Prostate gland (tissue), 2 donors: ENCODE measurements at regions not wholly inside any gene's neighbourhood (a gene's known extent, or its start where the extent isn't known, plus 50 kb on each side); places are given as distances from the start of the nearest gene placed in this dataset.

Experiments
- DNase-seq: peaks from one replicate; pipeline ENCODE4 v3.0.0-alpha.2; 2019; ENCODE audit warnings: low spot score
- H3K27ac ChIP-seq, 2 donors: fragments of 200-600 bp; sonication (generic); 2 replicates each; pipeline ENCODE4 v1.5.1; 2017 to 2019
- H3K27me3 ChIP-seq: fragments of 200-600 bp; sonication (generic); replicated peaks from 2 replicates; pipeline ENCODE4 v1.5.1; 2019; ENCODE audit not compliant: insufficient read depth
- H3K36me3 ChIP-seq, 2 donors: fragments of 200-600 bp; sonication (generic); 1 replicate in 1 of 2; 2 replicates in 1 of 2; pipeline versions ENCODE4 v1.5.1 to v1.8.1; 2017 to 2019
- H3K4me1 ChIP-seq: fragments of 200-600 bp; sonication (generic); replicated peaks from 2 replicates; pipeline ENCODE4 v1.5.1; 2019
- H3K4me3 ChIP-seq, 2 donors: fragments of 200-600 bp; sonication (generic); 2 replicates each; pipeline ENCODE4 v1.5.1; 2017 to 2019
- H3K9me3 ChIP-seq: fragments of 200-600 bp; sonication (generic); 2 replicates; pipeline ENCODE4 v1.5.1; 2017
- CTCF ChIP-seq, 4 experiments: fragments of 200-600 bp in 2 of 4; fragments of 450-650 bp in 2 of 4; sonication (generic) in 2 of 4; IDR thresholded peaks; 1 replicate in 3 of 4; 2 replicates in 1 of 4; pipeline ENCODE4 v1.5.1; 2016 to 2019; ENCODE audit warnings: antibody characterized with exemption in 4 of 4, mild to moderate bottlenecking in 2 of 4, moderate library complexity in 2 of 4
- POLR2A ChIP-seq: fragments of 450-650 bp; IDR thresholded peaks from one replicate; pipeline ENCODE4 v1.6.1; 2016; ENCODE audit warnings: antibody characterized with exemption, mild to moderate bottlenecking
- POLR2AphosphoS5 ChIP-seq: sonication (generic); formaldehyde crosslinking; IDR thresholded peaks from one replicate; pipeline ENCODE4 v1.6.1; 2017; ENCODE audit warnings: antibody characterized with exemption
- WGBS: methylation state at CpG from one replicate; pipeline ENCODE4 v1.1.5; 2018; 5-methylcytosine and 5-hydroxymethylcytosine counted together
- intact Hi-C: fragments of 100-400 bp; cut with DNase I; formaldehyde crosslinking; loops from one replicate; pipeline ENCODE4 v1.14.2; 2022

DNA sequence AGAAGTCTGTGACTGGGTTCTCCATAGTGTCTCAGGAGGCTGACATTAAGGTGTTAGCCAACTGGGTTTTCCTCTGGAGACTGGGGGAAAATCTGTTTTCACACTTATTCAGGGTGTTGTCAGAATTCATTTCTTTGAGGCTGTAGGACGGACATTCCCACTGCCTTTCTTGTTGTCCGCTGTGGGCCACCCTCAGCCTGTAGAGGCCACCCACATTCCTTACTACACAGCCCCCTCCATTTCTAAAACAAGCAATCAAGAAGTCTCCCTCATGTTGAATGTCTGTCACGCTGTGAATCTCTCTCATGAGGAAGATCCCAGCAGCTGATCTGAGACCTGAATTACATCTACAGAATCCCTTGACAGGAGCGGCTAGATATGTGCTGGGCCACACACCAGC is 295.5 kb upstream of the RUNX1 start:
- 95% methylated on average over 4 of the region's 4 CpGs for WGBS
- DNase-seq = no peak
- H3K27ac ChIP-seq = no peak overlapping the region
- no peaks in the 10 kb centered on the region for H3K9me3 ChIP-seq
- H3K27me3 ChIP-seq = no peaks in the 10 kb centered on the region
- TF ChIP-seq CTCF (IDR thresholded peaks at IDR 0.05) = no peak
- no peak for TF ChIP-seq POLR2AphosphoS5
- no peaks in the 10 kb centered on the region for H3K36me3 ChIP-seq
- intact Hi-C loops = no loop called here
- H3K4me3 ChIP-seq = no peak overlapping the region
- no peaks in the 10 kb centered on the region for H3K4me1 ChIP-seq

DNA sequence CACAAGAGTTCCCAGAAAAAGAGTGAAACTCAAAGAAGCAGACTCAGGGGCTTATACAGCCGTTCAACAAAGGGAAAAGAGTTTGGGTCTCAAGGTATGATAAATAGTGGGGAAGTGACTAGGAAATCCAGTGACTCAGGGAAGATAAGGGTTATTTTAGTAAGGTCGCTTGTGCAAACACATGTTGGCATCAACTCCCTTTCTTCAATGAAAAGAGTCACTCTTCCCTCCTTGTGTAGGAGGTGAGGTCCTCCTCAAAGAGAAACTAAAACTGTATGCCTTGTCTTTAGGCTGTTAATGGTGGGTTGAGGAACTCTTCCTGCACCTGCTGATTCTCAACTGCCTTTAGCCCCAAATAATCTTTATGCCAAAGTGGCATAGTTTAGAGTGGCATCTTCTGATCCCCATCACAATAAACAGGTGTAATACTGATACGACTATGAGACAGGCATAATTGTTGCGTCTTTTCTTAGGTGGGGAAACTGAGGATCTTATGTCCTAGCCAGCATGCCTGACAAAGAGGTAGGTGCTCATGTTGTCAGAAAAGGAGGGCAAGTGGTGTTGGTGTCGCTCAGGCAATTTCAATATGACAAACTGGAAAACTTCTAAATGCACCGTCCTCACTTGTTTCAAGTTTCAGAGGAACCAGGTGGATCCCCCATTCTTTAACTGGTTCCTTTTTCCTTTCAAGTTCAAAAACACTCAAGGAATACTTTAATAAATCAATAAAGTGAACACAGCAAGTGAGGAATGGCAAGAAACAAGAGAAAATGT is 294.1 kb upstream of the RUNX1 start:
- no peak for DNase-seq
- Histone ChIP-seq H3K27ac (no peak overlapping the region), H3K4me3 (no peak overlapping the region), H3K4me1 (no peaks in the 10 kb centered on the region), H3K9me3 (no peaks in the 10 kb centered on the region), H3K36me3 (no peaks in the 10 kb centered on the region), H3K27me3 (no peaks in the 10 kb centered on the region)
- TF ChIP-seq CTCF (IDR thresholded peaks at IDR 0.05) = no peak
- no peak for TF ChIP-seq POLR2AphosphoS5
- no peak for TF ChIP-seq POLR2A
- WGBS = 78% methylated on average over 6 of the region's 6 CpGs
- intact Hi-C loops = no loop called here

- DNase-seq = no peak
- H3K36me3 ChIP-seq = no peaks in the 10 kb centered on the region
- intact Hi-C loops = no loop called here
- H3K27ac ChIP-seq = no peak overlapping the region
- TF ChIP-seq CTCF (IDR thresholded peaks at IDR 0.05) (no peak), POLR2AphosphoS5 (no peak), POLR2A (no peak)
- 82% methylated on average over 4 of the region's 4 CpGs for WGBS
- no peaks in the 10 kb centered on the region for H3K9me3 ChIP-seq
- H3K27me3 ChIP-seq = no peaks in the 10 kb centered on the region
- no peak overlapping the region for H3K4me3 ChIP-seq
- H3K4me1 ChIP-seq = no peaks in the 10 kb centered on the region
Observed at GRCh38 chr21:35342440-35342839, 293.3 kb upstream of the RUNX1 start.

GRCh38 chr21:35340273-35340672 is 291.2 kb upstream of the RUNX1 start:
- no peaks in the 10 kb centered on the region for H3K36me3 ChIP-seq
- H3K4me3 ChIP-seq = no peak overlapping the region
- WGBS = 84% methylated on average over 2 of the region's 2 CpGs
- no peaks in the 10 kb centered on the region for H3K27me3 ChIP-seq
- intact Hi-C loops = no loop called here
- DNase-seq = no peak
- TF ChIP-seq POLR2AphosphoS5 (no peak), CTCF (IDR thresholded peaks at IDR 0.05) (no peak), POLR2A (no peak)
- no peaks in the 10 kb centered on the region for H3K4me1 ChIP-seq
- no peak overlapping the region for H3K27ac ChIP-seq
- no peaks in the 10 kb centered on the region for H3K9me3 ChIP-seq

DNA sequence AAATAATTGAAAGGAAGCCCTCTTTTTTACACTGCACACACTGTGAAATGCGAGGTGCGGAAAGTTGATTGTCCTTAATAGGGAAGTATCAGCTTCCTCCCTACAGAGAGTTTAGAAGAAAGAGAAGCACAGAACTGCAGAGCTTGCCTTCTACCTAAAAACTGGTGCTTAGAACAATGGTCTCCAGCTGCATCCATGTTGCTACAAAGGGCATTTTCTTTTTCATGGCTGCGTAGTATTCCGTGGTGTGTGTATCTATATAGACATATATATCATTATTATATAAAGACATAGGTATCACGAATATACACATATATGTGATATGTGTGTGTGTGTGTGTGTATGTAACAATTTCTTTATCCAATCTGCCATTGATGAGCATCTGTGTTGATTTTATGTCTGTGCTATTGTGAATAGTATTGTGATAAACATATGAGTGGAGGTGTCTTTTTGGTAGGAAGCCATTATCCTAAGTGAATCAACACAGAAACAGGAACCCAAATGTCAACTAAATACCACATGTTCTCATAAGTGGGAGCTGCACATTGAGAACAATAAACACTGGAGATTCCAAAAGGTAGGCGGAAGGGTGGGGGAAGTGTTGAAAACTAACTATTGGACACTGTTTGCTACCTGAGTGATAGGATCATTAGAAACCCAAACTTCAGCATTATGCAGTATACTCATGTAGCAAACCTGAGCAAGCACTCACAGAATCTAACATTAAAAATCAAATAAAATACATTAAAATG is 290.0 kb upstream of the RUNX1 start:
- peak; percentile 86 for TF ChIP-seq POLR2AphosphoS5
- TF ChIP-seq CTCF (IDR thresholded peaks at IDR 0.05) = no peak
- no peaks in the 10 kb centered on the region for H3K27me3 ChIP-seq
- no peaks in the 10 kb centered on the region for H3K36me3 ChIP-seq
- intact Hi-C loops = no loop called here
- no peaks in the 10 kb centered on the region for H3K4me1 ChIP-seq
- no peaks in the 10 kb centered on the region for H3K9me3 ChIP-seq
- H3K4me3 ChIP-seq = no peak overlapping the region
- no peak overlapping the region for H3K27ac ChIP-seq
- 94% methylated on average over 6 of the region's 6 CpGs for WGBS
- peak; percentile 26 for DNase-seq
